HUES48 (cell line): ENCODE measurements at regions not wholly inside any gene's neighbourhood (a gene's known extent, or its start where the extent isn't known, plus 50 kb on each side); places are given as distances from the start of the nearest gene placed in this dataset.

Source experiments
- H3K27ac ChIP-seq: one replicate; pipeline ENCODE4 v1.7.0; 2013; ENCODE audit warnings: low read depth, low read length, inconsistent platforms
- H3K27me3 ChIP-seq: 2 replicates; pipeline ENCODE4 v1.6.1; 2013; ENCODE audit warnings: mild to moderate bottlenecking, low read length; ENCODE audit not compliant: control insufficient read depth, insufficient read depth
- H3K36me3 ChIP-seq: 2 replicates; pipeline ENCODE4 v1.6.1; 2013; ENCODE audit warnings: low read length; ENCODE audit not compliant: control insufficient read depth, insufficient read depth
- H3K4me1 ChIP-seq: 2 replicates; pipeline ENCODE4 v1.6.1; 2013; ENCODE audit warnings: mild to moderate bottlenecking, low read length; ENCODE audit not compliant: control insufficient read depth, insufficient read depth
- H3K4me3 ChIP-seq: 2 replicates; pipeline ENCODE4 v1.5.1; 2013; ENCODE audit warnings: mild to moderate bottlenecking, low read depth, low read length
- H3K9ac ChIP-seq: 2 replicates; pipeline ENCODE4 v1.6.1; 2013; ENCODE audit warnings: mild to moderate bottlenecking, low read depth, low read length, moderate library complexity
- H3K9me3 ChIP-seq: 2 replicates; pipeline ENCODE4 v1.6.1; 2013; ENCODE audit warnings: low read length; ENCODE audit not compliant: control insufficient read depth, insufficient read depth

DNA sequence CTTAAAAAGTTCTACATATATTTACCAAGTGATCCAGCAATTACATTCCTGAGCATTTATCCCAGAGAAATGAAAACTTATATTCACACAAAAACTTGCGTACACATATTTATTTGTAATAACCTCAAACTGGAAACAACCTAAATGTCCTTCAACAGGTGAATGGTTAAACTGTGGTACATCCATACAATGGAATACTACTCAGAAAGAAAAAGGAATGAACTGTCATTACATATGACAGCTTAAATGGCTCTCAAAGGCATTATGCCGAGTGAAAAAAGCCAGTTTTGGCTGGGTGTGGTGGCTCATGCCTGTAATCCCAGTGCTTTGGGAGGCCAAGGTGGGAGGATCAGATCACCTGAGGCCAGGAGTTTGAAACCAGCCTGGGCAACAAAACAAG, 79.1 kb upstream of the DYNC1I2 start:
- peaks cover 3% of the 10 kb centered on the region; the same call in 1 of the 2 replicates for H3K9me3 ChIP-seq
- no peaks in the 10 kb centered on the region for H3K36me3 ChIP-seq
- no peak overlapping the region for H3K27ac ChIP-seq
- no peaks in the 10 kb centered on the region for H3K4me1 ChIP-seq
- H3K27me3 ChIP-seq = no peaks in the 10 kb centered on the region
- H3K9ac ChIP-seq = no peak overlapping the region
- no peak overlapping the region for H3K4me3 ChIP-seq

DNA sequence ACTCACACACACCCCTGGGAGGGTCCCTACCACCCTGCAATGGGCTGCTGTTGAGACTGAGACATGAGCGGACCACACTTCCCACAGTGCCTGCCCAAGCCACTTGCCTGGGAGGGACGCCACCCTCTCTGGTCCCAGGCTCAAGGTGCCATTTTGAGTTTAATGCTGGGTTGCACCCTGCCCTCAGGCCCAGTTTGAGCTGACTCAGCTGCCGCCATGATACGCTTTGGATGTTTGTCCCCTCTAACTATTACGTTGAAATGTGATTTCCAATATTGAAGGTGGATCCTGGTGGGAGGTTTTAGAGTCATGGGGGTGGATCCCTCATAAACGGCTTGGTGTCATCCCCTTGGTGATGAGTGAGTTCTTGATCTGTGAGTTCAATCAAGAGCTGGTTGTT, 76.4 kb upstream of the DYNC1I2 start:
- no peak overlapping the region for H3K4me3 ChIP-seq
- H3K27me3 ChIP-seq = no peaks in the 10 kb centered on the region
- H3K9me3 ChIP-seq = peaks cover 3% of the 10 kb centered on the region; the same call in 1 of the 2 replicates
- H3K9ac ChIP-seq = no peak overlapping the region
- H3K36me3 ChIP-seq = no peaks in the 10 kb centered on the region
- H3K27ac ChIP-seq = no peak overlapping the region
- H3K4me1 ChIP-seq = no peaks in the 10 kb centered on the region

DNA sequence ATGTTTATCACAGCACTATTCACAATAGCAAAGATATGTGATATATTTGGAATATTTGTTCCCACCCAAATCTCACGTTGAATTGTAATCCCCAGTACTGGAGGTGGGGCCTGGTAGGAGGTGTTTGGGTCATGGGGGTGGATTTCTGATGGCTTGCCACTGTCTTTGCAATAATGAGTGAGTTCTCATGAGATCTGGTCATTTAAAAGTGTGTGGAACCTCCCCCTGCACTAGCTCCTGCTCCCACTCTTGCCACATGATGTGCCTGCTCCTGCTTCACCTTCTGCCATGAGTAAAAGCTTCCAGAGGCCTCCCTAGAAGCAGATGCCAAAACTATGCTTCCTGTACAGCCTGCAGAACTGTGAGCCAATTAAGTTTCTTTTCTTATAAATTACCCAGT, 72.2 kb upstream of the DYNC1I2 start:
- no peaks in the 10 kb centered on the region for H3K36me3 ChIP-seq
- no peaks in the 10 kb centered on the region for H3K4me1 ChIP-seq
- H3K27ac ChIP-seq = no peak overlapping the region
- no peak overlapping the region for H3K9ac ChIP-seq
- H3K27me3 ChIP-seq = no peaks in the 10 kb centered on the region
- H3K4me3 ChIP-seq = no peak overlapping the region
- H3K9me3 ChIP-seq = no peaks in the 10 kb centered on the region

DNA sequence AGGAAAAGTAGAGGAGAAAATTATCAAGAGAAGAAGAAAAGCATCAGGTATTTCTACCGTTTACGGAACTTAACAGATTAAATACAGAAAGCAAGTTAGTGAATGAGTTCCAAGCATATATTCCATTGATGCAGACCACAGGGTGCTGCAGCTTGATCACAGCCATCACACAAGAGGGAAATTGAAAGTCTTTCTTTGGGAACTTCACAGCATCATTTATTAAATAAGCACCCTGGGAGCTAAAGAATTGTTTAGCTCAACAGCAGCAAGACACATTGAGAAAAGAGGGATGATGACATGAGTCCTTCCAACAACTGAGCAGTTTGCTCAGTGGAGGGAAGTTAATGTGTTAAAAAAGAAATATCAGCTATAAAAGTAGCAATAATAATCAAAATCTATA, 69.3 kb upstream of the DYNC1I2 start:
- Histone ChIP-seq H3K4me3 (no peak overlapping the region), H3K9me3 (no peaks in the 10 kb centered on the region), H3K36me3 (no peaks in the 10 kb centered on the region), H3K27me3 (no peaks in the 10 kb centered on the region), H3K4me1 (no peaks in the 10 kb centered on the region), H3K9ac (no peak overlapping the region), H3K27ac (no peak overlapping the region)

DNA sequence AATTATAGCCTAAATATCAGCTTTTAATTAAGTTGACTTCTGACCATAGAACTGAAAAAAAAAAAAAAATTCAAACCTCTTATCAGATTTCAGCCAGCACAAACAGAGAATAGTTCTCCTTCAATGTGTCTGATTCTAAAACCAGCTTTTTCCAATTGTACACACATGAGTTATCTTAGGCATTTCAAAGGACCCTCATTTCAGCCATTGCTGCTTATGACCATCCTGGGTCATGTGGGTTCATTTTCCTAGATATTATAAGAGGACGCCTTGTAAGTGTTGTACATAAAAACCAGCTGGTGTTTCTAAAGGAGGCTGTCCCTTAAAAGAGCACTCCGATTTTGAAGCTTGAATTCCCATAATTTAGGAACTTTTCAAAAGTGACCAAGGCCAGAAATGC, 62.3 kb upstream of the DYNC1I2 start:
- Histone ChIP-seq H3K9me3 (peaks cover 37% of the 10 kb centered on the region), H3K27ac (no peak overlapping the region), H3K4me1 (no peaks in the 10 kb centered on the region), H3K4me3 (no peak overlapping the region), H3K9ac (no peak overlapping the region), H3K27me3 (no peaks in the 10 kb centered on the region), H3K36me3 (no peaks in the 10 kb centered on the region)

DNA sequence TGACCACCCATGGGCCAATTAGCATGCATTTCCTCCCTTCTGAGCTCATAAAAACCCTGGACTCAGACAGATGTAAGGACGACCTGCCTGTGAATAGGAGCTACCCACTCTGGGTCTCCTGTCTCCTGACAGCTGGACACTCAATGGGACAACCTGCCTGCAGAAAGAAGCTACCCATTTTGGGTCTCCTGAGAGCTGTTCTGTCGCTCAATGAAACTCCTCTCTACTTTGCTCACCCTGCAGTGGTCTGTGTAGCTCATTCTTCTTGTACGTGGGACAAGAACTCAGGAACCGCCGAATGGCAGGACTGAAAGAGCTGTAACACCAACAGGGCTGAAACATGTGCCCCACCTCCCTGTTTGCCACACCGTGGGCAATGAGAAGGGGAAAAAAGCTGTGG, 60.3 kb upstream of the DYNC1I2 start:
- H3K27me3 ChIP-seq = no peaks in the 10 kb centered on the region
- no peak overlapping the region for H3K9ac ChIP-seq
- H3K36me3 ChIP-seq = no peaks in the 10 kb centered on the region
- H3K4me1 ChIP-seq = no peaks in the 10 kb centered on the region
- H3K27ac ChIP-seq = no peak overlapping the region
- H3K9me3 ChIP-seq = peaks cover 56% of the 10 kb centered on the region
- no peak overlapping the region for H3K4me3 ChIP-seq

DNA sequence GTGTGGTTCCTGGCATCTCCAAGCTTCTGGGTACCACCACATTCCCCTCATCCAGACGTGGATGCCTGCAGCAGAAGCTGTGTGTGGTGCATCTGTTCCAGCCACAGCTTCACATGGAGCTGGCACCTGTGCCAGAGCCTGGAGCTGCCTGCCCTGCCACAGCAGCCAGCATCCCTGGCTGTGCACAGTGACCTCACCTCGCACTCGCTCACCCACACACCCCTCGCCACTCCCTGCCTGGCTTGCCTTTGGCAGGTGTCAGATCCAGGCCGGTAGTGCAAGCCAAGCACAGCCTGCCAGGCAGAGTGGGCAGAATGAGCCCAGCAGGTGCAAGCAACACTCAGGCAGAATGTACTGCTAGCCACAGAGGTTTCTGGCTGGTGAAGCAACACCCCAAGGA, 59.9 kb upstream of the DYNC1I2 start:
- Histone ChIP-seq H3K27me3 (no peaks in the 10 kb centered on the region), H3K27ac (no peak overlapping the region), H3K4me1 (no peaks in the 10 kb centered on the region), H3K36me3 (no peaks in the 10 kb centered on the region), H3K9ac (no peak overlapping the region), H3K9me3 (peaks cover 61% of the 10 kb centered on the region), H3K4me3 (no peak overlapping the region)

DNA sequence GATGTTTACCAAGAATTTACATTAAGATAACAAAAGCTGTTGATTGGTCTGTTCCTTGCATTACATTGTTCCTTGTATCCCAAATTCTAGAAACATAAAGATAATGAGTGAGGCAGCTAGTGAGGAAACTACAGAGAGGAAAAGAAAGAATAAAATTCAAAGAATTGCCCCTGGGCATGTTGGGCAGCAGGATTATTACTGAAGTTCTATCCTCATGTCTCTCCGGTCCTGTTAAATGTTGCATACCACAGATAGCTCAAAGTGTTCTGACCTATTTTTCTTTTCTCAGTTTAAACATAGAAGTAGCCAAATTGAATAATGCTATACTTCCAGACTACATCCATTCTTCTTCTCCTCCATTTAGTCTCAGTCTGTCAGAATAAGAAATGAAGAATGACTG, 58.2 kb upstream of the DYNC1I2 start:
- Histone ChIP-seq H3K27ac (no peak overlapping the region), H3K4me1 (no peaks in the 10 kb centered on the region), H3K9ac (no peak overlapping the region), H3K36me3 (no peaks in the 10 kb centered on the region), H3K4me3 (no peak overlapping the region), H3K27me3 (no peaks in the 10 kb centered on the region), H3K9me3 (peaks cover 76% of the 10 kb centered on the region)

DNA sequence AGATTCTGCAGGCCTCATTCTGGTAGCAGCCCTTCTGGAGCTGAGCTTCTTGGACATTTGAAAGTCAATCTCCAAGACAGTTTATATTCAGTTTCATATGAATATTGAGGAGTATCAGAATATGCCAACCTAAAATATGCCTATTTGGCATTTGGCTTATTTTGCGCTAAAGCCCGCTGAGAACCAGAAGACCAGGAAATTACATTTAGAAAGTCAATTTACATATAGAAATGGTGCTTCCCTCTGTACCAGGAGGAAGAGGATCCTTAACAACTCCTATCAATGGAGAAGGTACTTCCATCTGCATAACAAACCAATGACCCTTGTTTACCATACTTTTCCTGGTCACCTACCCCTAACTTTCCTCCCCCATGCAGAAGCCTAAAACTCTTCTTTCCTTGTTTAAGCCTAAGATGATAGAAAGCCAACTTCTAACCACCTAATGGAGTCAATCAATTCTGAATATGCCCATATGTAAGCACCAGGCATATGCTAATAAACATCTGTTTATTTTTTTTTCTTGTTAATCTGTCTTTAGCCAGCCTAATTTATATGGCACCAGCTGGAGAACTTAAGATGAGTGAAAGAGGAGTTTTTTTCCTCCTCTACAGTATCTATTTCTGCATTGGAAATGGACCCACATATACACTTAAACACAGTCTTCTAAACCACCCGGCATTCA, 57.0 kb upstream of the DYNC1I2 start:
- Histone ChIP-seq H3K27ac (no peak overlapping the region), H3K27me3 (no peaks in the 10 kb centered on the region), H3K36me3 (no peaks in the 10 kb centered on the region), H3K4me1 (no peaks in the 10 kb centered on the region), H3K9me3 (peaks cover 79% of the 10 kb centered on the region), H3K4me3 (no peak overlapping the region), H3K9ac (no peak overlapping the region)

DNA sequence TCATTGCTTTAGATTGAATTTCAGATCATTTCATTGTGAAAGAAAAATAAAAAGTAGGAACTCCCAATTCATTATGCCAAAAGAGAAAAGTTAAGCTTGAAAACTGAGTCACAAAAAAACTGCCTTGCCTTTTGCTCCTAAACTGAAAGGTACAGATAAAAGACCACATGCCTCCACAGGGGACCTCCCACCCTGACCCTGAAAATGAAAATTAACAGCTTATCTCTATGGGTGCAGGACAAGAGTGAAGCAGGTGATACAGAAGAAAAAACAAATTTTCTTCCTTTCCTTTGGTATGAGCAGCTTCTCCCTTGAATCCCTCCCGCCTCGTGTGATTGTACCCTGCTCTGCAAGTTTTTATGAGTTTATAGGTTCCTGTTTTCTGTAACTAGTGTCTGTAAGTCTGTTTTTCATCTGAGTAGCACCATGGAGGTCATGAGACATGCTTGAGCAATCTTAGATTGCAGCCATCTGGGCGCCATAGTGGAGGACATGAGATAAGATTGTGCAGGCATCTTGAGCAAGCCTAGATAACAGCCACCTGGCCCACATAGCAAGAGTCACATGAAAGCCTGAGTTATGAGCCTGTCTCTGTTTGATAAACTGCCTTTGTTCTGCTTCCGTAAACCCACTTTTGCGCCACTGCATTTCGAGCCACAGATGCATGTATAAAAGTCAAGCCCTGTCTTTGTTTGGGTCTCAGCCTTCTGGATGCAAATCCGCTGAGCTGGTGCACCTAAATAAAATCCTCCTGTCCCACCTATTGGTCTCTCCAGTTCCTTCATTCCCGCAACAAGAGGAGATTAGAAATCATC, 56.2 kb upstream of the DYNC1I2 start:
- H3K4me1 ChIP-seq = no peaks in the 10 kb centered on the region
- H3K4me3 ChIP-seq = no peak overlapping the region
- H3K36me3 ChIP-seq = no peaks in the 10 kb centered on the region
- H3K27ac ChIP-seq = no peak overlapping the region
- H3K27me3 ChIP-seq = no peaks in the 10 kb centered on the region
- peaks cover 76% of the 10 kb centered on the region for H3K9me3 ChIP-seq
- no peak overlapping the region for H3K9ac ChIP-seq
